GM12892 (cell line): ENCODE measurements at regions not wholly inside any gene's neighbourhood (a gene's known extent, or its start where the extent isn't known, plus 50 kb on each side); places are given as distances from the start of the nearest gene placed in this dataset.

ENCODE experiments used
- POLR2A ChIP-seq: IDR thresholded peaks from 2 replicates; pipeline ENCODE4 v1.6.1; 2011; ENCODE audit warnings: low read depth, low read length, control low read depth
- POLR2AphosphoS5 ChIP-seq: IDR thresholded peaks from 2 replicates; pipeline ENCODE4 v1.6.1; 2011; ENCODE audit warnings: low read depth, low read length, control low read depth
- TAF1 ChIP-seq: IDR thresholded peaks from 2 replicates; pipeline ENCODE4 v1.6.1; 2011; ENCODE audit warnings: low read depth, mild to moderate bottlenecking, control low read depth, low read length, borderline replicate concordance

DNA sequence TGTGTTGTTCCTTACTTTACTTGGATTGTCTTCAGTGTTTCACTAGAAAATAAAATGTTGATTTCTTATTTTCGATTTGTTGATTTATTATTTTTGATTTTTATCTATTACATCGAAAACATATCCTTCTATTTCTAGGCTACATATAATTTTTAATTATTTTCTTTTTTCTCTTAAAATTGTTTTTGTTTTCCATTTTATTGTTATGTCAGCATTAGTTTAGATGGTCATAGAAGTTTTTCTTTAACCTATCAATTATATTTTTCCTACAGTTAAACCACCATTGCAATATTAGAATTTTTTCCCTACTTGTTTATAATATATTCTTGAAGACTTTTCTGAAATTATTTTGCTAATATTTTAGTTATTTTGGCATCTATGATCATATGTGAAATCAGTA, 1685.1 kb downstream of the RPA4 start:
- TF ChIP-seq TAF1 (no peak), POLR2A (no peak), POLR2AphosphoS5 (no peak)
